ENCODE measurements at regions not wholly inside any gene's neighbourhood (a gene's known extent, or its start where the extent isn't known, plus 50 kb on each side); places are given as distances from the start of the nearest gene placed in this dataset.
"Not testable (repeated sequence)": the region's sequence is repeated elsewhere in the genome, so short reads cannot be mapped to it uniquely, and the experiment has no call there.

GRCh38 chr5:82437565-82437964 lies 159.4 kb upstream of the RPS23 start:
- not testable (repeated sequence) for TF ChIP-seq CTCF (conservative IDR thresholded peaks at IDR 0.05; ENCODE audit: low read length); EZH2phosphoT487 (IDR thresholded peaks at IDR 0.05; ENCODE audit: borderline replicate concordance, low read depth, low read length)
